GM11168 (cell line): ENCODE measurements at regions not wholly inside any gene's neighbourhood (a gene's known extent, or its start where the extent isn't known, plus 50 kb on each side); places are given as distances from the start of the nearest gene placed in this dataset.

ENCODE experiments used
- in situ Hi-C: fragments of 300-500 bp; cut with MboI; formaldehyde crosslinking; loops from one replicate; pipeline ENCODE4 v1.12.0; 2022; ENCODE audit warnings: low sequenced_read_pairs; ENCODE audit not compliant: unreplicated experiment

DNA sequence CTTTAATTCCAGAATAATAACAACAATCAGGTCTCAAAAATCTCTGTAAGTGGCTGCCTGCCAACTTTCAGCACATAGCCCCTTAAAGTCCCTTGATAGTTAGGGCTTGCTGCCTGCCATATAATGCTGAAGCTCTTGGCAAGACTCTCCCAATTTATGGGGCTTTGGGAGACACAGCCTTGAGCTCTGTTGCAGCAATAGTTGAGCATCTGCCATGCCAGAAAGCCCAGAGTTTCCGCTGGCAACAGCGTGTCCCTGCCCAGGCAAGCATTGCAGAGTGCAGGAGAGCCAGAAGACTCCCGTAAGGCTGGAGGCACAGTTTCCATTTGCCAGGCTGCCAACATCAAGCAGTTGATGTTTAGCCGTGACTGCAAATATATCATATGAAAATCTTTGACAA lies 678.5 kb upstream of the NUDT12 start:
- in situ Hi-C loops = no loop called here

DNA sequence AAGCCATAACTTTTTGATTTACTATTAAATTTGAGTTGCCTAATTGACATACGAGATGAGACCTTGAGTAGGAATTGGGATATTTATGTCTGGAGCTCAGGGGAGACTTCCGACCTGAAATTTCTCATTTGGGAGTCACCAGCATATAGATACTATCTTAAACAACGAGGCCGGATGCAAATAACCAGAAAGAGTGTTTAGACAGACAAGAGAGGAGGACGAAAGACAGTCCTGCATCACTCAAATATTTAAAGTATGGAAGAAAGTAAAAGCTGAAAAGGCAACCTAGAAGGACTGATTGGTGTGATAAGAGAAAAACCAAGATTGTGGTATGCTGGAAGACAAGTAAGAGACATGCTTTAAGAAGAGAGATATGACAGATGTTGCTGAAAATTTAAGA lies 675.0 kb upstream of the NUDT12 start:
- in situ Hi-C loops = no loop called here

DNA sequence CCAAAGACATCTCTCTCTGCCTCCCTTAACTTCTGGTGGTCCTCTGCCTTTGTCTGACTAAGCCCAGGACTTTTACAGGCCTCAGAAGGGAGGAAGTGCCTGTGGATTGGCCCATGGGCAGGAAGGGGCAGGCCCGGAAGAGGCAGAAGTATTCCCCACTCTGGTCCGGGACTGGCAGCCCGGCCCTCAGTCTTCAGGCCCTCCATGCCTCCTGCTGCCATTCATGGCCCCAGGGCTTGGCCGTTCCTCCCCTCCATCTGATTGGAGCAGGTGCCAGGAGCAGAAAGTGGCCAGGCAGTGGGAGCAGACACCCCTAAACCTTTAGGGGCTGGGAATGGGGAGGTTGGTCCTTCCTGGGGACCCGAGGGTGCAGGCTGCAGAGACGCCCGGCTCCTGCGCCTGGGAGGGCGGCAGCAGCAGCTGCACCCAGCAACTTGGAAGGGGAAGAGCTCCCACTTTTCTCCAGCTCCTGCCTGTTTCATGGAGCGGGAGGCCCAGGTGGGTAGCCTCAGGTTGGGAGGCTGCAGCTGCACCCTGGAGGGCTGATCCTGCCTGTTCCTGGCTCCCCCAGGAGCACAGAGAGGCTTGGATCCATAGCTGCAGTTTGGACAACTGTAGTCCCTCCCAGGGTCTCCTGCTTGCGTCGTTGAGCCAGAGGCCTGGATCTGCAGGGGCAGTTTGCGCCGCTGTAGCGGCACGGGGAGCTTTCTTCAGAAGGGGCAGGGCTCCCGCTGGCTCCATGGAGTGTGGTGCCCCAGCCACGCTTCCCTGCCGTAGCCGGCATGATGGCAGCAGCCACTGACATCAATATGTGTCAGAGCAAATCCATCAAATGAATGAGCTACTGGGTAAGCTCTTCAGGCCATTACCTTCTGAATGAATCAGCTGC lies 661.5 kb upstream of the NUDT12 start:
- in situ Hi-C loops = no loop called here

DNA sequence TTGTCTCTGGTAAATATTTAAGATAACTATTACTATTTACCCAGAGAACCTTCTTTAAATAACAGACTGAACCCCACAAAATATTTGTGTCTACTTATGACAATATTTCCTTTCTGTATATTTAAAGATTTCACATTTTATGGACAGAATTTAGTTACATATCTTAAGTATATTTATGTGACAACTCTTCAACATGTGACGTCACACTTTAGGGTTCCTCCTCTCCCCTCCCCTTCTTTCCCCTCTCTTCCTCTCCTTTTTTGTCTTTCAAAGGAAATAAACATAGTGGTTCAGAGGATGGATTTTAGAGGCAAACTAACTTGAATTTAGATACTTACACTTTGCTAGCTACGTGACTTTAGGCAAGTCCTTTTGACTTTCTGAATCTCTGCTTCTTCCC lies 655.6 kb upstream of the NUDT12 start:
- in situ Hi-C loops = no loop called here

DNA sequence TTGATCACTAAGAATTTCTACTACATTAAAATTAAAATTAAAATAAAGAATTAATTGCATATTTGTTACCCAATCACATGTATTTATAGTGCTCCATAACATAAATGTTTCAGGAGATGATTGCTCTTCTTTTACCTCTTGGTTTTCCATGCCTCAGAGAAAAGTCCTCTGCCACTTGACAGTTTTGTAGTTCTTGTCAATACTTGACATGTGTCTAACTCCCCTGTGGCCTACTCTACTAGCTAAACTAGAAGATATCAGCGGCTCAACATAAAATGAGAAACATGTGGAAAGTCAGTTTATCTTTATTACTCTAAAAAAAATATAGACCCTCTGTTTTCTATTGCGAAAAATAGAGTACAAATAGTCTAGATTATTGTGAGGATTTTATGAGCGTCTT lies 650.6 kb upstream of the NUDT12 start:
- in situ Hi-C loops = no loop called here

DNA sequence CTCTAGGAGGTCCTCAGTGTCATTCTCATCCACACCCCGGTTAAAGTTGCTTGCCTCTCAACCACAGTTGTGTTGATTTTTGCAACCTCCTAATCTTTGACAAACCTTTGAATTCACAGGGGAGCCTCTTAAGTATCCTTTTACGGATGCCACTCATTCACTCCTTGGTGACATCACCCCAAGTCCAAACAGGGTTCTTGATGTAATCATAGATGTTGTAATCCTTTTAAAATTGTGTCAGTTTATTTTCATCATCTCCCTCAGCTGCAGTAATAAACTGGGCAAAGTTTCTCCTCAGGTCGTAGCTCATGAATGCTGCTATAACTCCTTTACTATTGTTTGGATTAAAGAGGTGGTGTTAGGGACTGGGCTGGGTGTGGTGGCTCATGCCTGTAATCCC lies 637.2 kb upstream of the NUDT12 start:
- in situ Hi-C loops = loop anchor here (25.0 kb wide), 2 partner anchors 387 to 612 kb away; no protein-coding TSS in a partner anchor

DNA sequence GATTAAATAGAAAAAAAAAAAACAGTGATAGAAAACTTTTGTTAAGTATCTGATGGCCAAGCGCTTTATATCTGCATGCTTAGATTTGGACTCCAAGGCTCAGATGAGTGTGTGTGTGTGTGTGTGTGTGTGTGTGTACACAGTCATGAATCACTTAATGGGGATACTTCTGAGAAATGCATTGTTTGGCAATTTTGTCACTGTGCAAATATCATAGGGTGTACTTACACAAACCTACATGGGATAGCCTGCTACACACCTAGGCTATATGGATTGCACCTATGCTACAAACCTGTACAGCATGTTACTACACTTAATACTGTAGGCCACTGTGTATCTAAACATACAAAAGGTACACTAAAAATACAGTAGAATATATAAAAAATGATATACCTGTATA lies 635.6 kb upstream of the NUDT12 start:
- in situ Hi-C loops = loop anchor here (25.0 kb wide), 2 partner anchors 386 to 611 kb away; no protein-coding TSS in a partner anchor

DNA sequence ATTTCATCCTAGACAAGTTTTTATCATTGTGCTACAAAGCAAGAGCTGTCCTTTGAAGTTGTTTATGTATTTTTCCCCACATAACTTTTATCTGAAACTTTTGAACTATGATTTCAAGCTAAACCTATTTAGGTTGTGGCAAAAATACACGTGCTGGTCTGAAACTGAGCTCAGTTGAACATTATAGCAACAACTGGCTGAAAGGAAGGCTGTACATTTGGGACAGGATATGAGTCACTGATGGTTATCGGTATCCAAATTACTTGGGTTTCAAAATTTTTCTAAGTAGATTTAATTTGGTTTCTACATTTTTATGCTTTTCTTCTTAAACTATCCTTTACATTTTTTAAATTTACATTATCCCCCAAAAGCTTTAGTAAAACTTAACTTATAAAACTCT lies 627.3 kb upstream of the NUDT12 start:
- in situ Hi-C loops = loop anchor here (25.0 kb wide), 2 partner anchors 378 to 603 kb away; no protein-coding TSS in a partner anchor

DNA sequence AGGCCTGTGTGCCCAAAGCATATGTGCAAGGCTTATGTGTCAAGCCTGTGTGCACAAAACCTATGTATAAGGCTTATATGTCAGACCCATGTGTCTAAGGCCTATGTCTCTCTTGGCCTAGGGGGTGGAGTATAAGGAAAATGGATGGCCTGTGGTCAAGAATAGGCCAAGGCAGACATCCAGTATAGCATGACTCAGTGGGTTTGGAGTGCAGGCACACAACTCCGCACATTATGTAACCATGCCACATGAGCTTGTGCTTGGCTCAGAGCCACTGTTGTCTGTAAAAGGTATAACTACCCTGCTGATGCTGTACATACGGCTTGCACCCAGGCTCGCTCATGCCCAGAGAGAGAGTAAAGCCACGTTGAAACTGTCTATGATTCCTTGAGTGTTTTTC lies 626.4 kb upstream of the NUDT12 start:
- in situ Hi-C loops = loop anchor here (25.0 kb wide), 2 partner anchors 377 to 602 kb away; no protein-coding TSS in a partner anchor

DNA sequence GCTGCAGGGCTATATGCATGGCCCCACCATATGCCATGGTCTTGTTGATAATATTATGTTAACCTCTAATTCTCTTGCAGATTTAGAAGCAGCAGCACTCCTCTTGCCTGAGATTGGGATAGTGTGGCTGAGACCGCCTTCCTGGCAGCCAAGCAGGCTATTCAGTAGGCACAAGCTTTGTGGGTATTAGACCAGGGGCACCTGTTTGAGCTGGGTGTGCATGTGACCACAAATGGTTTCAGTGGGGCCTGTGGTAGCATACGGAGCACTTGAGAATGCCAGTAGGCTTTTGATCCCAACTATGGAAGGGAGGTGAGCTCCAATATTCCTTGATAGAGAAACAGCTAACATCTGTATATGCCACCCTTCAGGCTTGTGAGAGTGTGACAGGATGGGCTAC lies 625.1 kb upstream of the NUDT12 start:
- in situ Hi-C loops = loop anchor here (25.0 kb wide), 2 partner anchors 375 to 600 kb away; no protein-coding TSS in a partner anchor

DNA sequence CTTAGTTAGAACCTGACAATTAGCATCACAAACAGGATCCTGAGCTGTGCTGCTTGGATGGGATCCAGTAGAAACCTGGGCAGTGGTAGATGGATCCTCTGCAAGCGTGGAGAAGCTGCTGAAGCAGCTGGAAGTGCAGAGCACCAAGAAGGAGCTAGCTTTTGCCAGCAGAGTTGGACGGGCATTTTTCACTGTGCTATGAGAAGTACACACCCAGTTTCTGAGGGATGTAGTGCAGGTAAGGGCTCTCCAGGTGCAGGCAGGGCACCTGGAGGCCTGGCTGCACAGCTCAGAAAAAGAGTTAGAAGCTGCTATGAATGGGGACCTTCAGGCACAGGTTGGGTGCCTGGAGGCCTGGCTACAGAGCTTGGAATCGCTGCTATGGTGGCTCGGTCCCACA lies 623.9 kb upstream of the NUDT12 start:
- in situ Hi-C loops = loop anchor here (25.0 kb wide), 2 partner anchors 374 to 599 kb away; no protein-coding TSS in a partner anchor

DNA sequence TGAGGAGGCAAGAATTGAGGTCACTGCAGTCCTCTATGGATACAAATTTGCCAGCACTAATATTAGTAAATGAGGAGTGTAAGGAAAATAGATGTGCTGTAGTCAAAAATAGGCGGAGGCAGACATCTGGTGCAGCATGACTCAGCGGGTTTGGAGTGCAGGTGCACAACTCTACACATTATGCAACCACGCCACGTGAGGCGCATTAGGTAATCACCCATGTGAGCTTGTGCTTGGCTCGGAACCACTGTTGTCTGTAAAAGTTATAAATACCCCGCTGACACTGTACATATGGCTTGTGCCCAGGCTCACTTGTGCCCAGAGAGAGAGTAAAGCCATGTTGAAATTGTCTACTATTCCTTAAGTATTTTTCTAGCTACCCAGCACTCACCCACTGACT lies 623.5 kb upstream of the NUDT12 start:
- in situ Hi-C loops = loop anchor here (25.0 kb wide), 2 partner anchors 374 to 599 kb away; no protein-coding TSS in a partner anchor

DNA sequence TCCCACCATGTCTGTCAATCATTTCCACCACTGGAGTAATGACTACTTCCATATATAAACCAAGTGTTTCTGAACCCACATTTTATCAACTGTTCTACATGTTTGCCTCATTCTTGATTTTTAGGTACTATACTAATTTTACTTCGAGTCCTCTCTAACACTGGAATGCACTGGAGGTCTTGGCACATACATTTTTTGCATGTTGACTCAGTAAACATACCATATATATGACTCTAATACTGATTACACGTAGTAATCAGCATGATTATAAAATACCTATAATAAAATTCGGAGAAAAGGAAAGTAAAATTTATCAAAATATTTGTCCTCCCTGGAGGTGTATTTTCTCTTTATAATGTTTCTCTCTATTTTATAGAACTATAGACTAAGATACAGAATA lies 621.7 kb upstream of the NUDT12 start:
- in situ Hi-C loops = loop anchor here (25.0 kb wide), 2 partner anchors 372 to 597 kb away; no protein-coding TSS in a partner anchor

DNA sequence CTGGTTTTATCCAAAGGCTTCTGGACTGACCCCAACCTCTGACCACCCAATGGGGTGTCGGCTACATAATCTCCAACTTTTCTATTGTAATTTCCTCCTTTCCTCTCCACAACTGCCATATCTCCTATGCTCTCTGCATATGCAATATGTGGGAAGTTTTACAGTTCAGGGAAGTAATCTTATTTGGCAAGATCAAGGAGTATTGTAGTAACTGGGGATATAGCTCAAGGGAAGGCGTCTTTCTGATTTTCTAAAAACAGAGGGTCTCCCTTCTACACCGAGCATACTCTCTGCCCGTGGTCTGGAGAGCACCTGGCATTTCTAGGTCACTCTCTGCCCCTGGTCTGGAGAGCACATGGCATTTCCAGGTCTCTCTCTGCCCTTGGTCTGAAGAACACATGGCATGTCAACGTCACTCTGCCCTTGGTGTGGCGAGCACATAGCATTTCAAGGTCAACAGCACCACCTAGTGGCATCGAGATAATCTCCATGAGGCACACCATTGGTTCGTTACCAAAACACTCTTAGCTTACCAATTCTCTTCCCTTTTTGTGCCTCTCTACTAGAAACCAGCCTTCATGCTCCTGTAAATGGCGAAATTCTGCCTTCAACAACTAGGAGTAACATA lies 616.4 kb upstream of the NUDT12 start:
- in situ Hi-C loops = loop anchor here (25.0 kb wide), 2 partner anchors 367 to 592 kb away; no protein-coding TSS in a partner anchor

DNA sequence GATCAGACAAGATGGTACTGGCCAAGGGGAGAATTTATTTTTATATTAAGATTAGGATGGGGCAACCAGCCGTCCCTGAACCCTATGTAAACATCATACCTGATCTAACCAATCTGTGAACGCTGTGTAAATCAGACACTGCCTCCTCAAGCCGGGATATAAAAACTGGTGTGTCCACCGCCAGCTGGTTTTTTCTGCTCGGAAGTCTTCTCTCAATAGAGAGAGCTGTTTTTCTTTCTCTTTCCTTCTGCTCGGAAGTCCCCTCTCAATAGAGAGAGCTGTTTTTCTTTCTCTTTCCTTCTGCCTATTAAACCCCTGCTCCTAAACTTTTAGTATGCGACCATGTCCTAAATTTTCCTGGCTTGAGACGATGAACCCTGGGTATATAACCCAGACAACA lies 615.5 kb upstream of the NUDT12 start:
- in situ Hi-C loops = loop anchor here (25.0 kb wide), 2 partner anchors 366 to 591 kb away; no protein-coding TSS in a partner anchor

DNA sequence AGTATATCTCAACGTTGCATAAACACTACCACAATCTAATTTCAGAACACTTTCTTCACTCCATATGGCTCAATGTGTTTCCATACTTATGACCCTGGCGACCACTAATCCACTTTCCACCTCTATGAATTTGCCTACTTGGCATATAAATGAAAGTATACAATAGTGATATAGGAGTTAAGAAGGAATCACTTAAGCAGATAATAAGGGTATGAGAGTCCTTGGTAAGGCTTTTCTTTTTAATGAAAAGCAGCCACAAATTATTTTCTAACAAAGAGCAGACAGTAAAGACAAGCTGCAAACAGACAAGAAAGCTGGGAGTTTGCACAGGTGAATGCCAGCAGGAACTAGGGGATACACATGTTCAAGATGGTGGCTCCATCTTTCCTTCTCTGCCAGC lies 615.1 kb upstream of the NUDT12 start:
- in situ Hi-C loops = loop anchor here (25.0 kb wide), 2 partner anchors 365 to 590 kb away; no protein-coding TSS in a partner anchor

DNA sequence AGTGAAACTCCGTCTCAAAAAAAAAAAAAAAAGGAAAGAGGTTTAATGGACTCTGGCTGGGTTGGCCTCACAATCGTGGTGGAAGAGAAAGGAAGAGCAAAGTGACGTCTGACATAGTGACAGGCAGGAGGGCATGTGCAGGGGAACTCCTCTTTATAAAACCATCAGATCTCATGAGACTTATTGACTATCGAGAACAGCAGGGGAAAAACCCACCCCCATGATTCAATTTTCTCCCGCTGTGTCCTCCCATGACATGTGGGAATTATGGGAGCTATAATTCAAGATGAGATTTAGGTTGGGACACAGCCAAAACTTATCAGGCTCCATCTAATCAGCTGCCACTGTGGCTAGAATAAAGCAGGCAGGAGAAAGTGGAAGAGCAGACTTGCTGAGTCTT lies 610.4 kb upstream of the NUDT12 start:
- in situ Hi-C loops = no loop called here

DNA sequence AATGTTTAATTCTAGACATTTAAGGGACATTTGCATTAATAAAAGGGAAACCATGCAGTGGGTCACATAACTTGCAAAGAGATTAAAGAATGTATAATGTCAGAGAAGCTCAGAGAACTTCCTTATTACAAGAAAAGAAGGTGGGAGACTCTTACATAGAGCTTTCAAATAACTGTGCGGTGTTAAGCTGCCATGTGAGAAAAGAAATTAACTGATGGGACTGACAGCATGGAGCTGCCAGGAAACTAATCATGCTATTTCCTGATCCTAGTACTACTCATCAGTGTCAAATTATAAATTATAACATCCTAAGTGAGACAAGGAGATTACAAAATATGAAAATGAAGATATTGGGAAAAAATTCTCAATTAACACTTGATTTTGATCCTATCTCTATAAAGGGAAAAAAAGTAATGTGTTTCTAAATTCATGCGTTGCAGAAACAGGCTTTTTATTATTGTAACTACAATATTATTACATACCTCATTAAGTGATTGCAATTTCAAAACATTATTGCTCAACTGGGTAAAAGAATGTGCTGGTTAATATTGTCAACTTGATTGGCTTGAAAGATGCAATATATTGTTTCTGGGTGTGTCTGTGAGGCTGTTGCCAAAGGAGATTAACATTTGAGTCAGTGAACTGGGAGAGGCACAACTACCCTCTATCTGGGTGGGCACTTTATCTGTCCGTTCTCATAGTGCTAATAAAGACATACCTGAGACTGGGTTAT lies 609.5 kb upstream of the NUDT12 start:
- in situ Hi-C loops = no loop called here

DNA sequence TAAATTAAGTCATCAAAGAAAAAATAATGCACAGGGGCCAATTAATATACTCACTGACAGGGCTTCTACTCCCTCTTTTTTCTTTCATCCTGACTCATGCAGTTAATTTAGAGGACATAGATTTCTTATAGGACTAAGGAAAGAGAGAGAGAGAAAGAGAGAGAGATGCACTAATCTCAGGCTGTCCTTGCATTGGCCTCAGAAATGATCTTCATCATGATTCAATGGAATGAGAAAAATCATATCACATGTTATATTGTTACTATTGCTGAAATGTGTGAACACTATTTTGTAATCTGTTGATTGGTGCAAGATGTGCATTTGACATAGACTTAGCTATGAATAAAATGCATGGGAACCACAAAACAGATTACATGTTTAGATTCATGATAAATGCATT lies 608.3 kb upstream of the NUDT12 start:
- in situ Hi-C loops = no loop called here

DNA sequence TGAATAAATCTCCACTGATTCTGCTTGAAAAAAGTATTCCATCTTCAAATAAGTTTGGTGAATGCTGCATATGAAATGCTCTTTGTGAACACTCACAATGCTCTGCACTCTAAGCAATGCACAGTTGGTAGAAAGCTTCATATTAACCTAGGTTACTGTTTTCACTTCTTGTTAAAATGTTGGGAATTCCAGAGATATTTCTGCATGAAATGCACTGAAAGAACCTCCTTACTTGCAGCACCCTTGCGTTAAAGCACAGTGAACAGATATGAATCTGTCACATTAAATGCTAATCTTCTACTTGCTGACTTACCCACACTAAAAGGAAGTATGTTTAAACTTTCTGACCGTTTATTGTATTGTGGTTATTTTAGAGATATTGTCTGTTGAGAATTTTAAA lies 584.1 kb upstream of the NUDT12 start:
- in situ Hi-C loops = no loop called here
